Posterior cingulate gyrus (tissue), 11 donors: ENCODE measurements at regions not wholly inside any gene's neighbourhood (a gene's known extent, or its start where the extent isn't known, plus 50 kb on each side); places are given as distances from the start of the nearest gene placed in this dataset.

Experiments
- DNase-seq, 10 donors: peaks; one replicate each; pipeline versions ENCODE4 v3.0.0 to v3.0.0-alpha.2; 2020 to 2021; ENCODE audit warnings: mixed read lengths in 3 of 10
- intact Hi-C: fragments of 100-400 bp; cut with DNase I; formaldehyde crosslinking; loops from one replicate; pipeline ENCODE4 v1.15.1; 2023

DNA sequence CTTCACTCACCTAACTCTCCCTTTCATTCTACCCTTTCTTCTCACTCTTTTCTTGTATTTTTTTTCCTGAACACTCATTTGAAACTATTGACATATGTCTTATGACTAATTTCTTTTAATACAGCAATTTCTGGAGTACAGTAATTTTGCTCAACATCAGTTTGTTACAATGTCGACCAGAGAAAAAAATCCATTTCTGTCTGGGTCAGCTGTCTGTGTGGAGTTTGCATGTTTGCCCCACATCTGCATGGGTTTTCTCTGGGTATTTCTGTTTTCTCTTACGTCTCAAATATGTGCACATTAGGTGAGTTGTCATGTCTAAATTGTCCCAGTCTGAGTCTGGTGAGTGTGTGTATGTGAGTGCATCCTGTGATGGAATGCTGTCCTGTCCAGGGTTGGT, 294.8 kb downstream of the HS3ST1 start:
- DNase-seq, result no peak
- intact Hi-C loops, result no loop called here

DNA sequence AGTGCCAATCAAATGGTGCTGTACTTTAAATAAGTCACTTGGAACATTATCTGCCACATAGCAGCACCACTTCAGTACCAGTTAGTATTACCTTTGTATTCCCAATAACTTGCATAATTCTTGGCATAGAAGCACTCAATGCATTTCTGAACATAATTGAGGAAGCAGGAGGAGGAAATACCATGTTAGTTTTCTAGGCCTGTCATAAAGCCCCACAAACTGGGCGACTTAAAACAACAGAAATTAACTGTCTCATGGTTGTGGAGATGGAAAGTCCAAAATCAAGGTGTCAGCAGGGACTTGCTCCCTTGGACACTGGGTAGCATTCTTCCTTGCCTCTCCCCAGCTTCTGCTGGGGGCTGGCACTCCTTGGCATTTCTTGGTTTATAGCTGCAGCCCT, 296.2 kb downstream of the HS3ST1 start:
- DNase-seq, result no peak
- intact Hi-C loops, result no loop called here

DNA sequence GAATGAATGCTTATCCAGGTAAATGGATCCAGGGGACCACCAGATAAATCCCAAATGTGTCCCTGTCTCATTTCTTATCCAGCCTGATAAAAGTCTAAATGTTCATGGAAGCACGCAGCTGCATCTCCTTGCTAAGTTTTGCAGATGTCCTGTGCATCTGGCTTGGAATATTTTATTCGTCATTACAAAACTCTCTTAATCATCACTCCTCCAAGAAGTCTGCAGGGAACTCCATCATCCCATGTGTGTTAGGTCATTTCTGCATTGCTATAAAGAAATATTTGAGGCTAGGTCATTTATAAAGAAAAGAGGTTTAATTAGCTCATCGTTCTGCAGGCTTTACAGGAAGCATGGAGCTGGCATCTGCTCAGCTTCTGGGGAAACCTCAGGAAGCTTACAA, 297.2 kb downstream of the HS3ST1 start:
- no peak for DNase-seq
- intact Hi-C loops, result no loop called here

DNA sequence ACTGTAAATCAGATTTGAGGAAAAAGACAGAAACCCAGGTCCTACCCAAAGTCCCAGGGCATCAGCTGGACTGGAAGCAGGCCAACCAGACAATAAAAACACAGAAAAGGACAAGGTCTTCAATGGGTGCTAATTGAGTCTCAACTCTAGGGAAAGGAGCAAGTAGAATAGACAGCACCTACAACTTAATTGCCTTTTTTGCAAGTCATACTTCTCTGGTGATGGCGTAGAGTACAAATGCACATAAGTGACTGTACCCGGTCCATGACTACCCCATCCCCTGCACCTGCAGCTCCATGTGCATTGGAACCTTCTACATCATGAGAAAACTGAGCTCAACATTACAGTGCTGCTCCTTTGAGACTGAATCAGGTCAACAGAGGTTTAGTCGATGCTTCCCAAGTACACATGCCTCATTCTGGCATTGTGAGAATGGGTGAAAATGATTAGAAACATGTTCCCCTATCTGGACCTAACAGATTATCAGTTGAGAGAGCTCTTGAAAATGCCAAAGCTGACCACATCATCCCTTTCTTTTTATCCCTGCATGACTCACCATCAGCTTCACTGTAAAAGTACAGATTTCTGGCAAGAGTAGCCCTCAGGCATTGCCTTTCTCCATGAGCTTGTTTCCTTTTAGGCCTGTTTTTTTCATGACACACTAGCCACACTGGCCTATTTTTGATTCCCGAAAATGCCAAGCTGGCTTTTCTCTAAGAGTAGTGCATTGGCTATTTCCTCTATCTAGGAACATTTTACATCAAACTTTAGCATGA, 298.3 kb downstream of the HS3ST1 start:
- DNase-seq, result no peak
- intact Hi-C loops, result no loop called here

DNA sequence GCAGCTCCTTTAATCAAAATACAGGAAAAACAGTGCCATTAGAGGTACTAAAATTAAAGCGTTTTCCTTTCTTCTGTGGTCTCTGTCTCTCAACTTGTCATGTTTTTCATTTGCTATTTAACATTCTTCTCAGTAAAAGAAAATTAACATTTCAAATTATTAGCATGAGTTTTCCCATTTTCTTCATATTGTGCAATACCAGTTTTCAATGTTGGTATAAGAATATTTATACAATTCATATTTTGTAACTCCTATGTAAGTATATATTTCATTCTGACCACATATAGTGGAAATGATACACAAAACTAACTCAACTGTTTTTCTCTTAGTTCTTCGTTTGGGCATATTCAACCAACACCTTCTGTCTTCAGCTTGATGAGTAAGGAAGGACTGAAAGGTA, 308.3 kb downstream of the HS3ST1 start:
- intact Hi-C loops, result no loop called here

DNA sequence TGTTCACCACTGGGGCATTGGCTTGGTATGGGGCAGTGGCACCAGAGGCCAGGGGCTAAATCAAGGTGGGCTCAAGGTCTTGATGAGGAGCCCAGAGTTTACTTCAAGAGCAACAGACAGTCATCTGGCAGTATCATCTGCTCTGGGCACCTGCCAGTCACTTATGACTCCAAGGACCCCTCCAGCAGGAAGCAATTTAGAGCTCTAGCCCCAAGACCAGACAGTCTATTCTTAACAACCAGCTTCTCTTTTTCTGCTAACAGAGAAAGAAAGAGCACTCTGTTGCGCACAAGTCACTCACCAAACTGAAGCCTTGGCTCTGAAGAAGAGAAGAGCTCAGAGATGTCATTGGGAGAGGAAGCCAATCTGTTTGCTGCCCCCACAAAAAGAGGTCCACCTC, 309.2 kb downstream of the HS3ST1 start:
- intact Hi-C loops, result no loop called here
- no peak for DNase-seq

More for the DNA sequence above, 308.3 kb downstream of the HS3ST1 start:
- DNase-seq, result no peak

DNA sequence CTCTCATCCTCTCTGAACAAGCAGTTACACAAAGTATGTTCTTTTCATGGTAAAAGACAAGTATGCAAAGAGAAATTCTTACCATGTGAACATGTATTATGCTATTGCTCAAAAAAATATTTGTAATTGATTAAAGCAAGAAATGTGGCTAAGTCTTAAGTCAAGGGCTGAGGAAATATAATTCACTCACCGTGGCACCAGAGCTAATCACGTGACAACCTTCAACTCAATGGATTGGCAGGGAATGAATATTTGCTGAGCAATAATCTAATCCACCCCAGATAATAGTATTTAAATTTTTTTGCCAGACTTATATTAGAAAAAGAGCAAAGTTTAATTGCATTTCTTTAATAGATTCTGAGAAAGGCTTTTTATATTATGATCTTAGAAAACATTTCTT, 310.2 kb downstream of the HS3ST1 start:
- intact Hi-C loops, result no loop called here
- DNase-seq, result no peak

DNA sequence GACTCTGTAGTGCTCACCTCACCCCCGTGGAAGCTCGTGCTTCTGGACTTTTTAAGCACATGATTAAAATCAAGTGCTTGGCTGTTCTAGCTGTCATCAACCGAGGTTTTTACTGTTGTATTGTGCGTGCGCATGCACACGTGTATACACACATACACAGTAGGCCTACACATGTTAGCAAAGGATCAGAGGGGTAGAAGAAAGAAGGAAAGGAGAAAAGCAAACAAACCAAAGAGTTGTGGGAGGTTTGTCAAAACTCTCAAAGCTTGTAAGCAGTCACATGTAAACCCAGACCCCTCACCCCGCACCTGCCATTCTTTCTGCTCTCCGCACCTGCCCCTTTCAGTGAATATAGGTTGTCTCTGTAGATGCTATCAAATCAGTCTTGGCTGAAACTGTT, 311.8 kb downstream of the HS3ST1 start:
- intact Hi-C loops, result no loop called here
- no peak for DNase-seq

DNA sequence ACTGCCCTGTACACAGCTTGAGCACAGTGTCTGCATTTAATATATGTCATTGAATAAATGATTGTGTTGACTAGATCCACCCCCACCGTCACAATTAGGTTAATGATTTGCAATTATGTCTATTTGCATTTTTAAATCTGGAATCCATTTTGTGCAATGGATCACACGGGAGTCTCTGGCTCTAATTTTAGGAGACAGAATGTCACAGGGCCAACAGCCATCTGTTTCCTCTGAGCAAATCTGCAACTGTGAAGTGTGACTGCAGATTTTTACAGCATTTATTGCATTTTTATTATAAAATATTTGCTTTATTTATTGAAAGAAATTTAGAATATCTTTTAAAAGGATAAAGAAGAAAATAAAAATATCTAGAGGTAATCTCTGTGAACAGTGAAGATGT, 316.8 kb downstream of the HS3ST1 start:
- intact Hi-C loops, result no loop called here
- DNase-seq, result no peak

DNA sequence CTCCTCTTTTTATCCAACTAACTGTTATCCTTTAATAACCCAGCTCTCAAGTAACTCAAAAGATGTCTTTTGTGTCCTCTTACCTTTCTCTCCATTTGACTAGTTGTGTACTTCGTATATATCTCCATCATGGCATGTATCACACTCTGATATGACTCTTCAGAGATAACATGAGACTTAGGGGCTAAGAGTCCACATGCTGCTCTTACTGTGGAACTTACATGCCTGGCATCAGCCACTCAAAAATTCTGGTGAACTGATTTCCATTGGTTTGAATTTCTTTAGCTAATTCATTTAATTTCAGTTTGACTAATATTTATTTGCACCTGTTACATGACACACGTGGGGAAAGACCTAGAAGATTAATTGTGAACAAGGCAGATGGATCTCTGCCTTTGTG, 317.3 kb downstream of the HS3ST1 start:
- no peak for DNase-seq
- intact Hi-C loops, result no loop called here

DNA sequence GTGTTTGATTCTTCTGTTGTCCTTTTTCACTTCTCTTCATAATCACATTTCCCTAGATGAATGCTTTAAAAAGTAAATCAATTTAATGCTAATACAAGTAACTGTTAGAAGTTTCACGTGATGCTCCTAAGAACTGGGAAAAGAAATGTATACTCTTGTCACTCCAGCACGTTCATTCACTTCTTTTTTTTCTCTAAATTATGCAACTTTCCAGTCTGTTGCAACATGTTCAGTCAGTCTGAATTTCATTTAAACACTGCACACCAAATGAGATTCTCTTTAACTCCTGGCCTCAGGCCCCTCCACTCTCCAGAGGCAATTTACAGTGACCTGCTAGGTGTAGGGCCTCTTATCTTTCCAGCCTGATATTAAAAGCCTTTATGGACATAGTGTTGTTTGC, 321.9 kb downstream of the HS3ST1 start:
- DNase-seq, result no peak
- intact Hi-C loops, result no loop called here

DNA sequence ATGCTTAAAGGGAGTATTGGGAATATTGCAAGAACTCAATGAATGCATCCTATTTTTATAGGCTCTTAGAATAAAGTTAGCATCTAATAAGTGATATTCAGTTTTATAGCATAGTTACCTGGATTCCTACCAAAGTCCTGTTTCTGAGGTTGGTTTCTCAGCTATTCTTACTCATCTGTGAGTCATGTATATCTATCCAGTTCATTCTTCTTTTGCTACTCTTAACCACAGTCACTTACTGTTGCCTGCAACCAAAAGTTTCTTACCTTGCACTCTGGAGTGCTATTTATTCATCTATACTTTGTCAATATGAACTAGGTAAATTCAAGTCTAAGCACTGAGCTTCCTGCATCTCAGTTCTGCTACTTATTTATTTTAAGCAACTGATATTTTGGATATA, 322.5 kb downstream of the HS3ST1 start:
- DNase-seq, result no peak
- intact Hi-C loops, result no loop called here

DNA sequence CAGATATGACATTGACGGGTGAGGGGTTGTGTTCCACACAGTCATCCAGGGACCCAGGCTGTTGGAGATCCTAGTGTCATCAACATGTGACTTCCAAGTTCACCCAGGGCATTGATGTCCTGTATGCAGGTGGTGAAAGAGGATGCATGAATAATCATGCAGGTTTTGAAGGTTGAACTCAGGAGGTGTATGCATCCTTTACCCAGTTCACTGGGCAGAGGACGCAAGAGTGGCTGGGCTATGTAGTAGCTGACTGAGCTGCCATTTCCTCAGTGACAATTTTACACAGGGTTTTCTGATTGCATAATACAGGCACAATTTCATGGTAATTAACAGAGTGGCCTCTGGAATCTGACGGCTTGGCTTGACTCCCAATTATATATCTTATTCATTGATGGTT, 323.0 kb downstream of the HS3ST1 start:
- intact Hi-C loops, result no loop called here
- DNase-seq, result no peak

DNA sequence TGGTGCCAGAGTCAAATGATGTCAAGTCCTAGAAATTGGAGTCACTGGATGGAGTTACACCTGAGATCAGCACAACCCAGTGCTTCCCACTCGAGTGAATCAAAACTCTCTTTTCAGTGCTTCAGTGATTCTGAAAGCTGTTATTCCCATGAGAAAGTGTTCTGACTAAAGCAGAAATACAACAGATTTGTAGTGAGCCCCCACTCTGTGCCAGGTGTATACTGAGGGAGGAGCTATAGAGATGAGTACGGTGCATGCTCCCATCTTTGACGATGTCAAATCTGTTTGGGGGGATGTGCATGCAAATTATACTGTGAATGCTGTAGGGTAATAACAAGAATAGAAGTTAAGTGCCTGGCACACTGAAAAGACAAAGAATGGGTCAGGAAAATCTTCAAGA, 330.2 kb downstream of the HS3ST1 start:
- DNase-seq, result no peak
- intact Hi-C loops, result no loop called here

DNA sequence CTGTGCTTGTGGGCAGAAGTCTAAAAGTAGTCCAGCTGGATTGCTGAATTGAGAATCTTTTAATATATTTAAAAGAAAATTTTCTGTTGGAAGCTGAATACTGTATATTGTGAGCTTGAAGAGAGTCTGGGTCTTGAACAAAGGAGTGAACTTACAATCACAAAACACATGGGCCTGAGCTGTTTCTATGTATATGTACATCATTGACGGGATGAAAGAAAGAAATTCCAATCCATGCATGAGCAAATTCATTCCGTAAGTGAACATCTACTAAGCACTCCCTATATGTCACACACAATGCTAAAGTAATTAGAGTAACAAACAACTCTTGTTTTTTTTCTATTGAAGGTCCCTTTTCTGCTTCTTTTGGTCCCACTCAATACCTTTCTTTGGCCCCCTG, 331.0 kb downstream of the HS3ST1 start:
- intact Hi-C loops, result no loop called here
- no peak for DNase-seq

DNA sequence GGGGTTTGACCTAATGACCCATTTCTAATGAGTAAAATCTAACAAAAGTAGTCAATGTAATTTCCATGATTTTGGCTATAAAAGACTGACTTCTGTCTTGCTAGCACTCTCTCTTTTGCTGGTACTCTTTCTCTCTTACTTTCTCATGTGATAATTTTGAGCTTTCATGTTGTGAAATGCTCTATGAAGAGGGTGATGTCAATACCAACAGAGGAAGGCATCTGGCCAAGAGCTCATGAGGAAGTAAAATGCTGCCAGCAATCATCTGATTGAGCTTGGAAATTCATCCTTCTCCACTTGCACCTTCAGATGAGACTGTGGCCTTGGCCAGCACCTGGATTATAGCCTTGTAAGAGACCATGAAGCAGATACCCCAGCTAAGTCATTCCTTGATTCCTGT, 347.7 kb downstream of the HS3ST1 start:
- intact Hi-C loops, result no loop called here
- DNase-seq, result no peak

DNA sequence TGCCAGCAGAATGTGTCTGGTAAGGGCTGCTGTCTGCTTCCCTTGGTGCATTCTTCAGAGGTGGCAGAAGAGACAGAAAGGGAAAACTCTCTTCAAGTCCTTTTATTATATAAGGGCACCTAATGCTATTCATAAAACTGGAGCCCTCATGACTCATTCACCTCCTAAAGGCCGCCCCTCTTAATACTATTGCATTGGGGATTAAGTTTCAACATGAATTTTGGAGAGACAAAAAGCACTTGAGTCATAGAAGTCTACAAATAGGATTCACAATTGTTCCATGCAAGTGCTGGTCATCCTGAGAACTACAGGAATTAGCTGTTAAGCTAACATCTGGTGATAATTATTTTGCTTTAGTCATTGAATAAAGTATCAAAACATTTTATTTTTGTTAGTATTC, 349.5 kb downstream of the HS3ST1 start:
- no peak for DNase-seq
- intact Hi-C loops, result no loop called here

DNA sequence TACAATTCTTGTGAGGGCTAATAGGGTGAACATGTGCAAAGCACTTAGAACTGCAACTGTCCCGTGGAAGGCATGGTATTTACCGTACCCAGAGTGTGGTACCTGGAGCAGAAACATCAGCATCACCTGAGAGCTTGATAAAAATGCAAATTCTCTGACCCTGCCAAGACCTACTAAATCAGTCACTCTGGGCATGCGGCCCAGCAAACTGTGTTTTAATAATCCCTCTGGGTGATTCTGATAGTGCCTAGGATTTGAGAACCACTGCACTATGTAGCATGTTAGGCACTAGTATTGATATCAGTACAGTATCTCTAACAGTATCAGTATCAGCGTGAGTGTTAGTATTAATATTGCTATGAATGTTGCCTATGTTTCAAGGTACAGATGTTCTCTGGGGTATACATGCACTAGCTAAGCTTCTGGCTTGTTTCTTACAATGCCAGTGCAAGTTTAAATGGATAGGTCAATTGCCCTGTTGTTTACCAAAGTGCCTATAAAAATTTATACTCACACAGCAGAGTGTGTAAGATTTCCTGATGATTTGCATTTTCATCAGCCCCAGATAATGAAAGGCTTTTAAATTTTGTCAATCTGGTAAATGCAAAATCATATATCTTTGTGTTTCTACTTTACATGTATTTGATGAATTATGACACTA, 354.0 kb downstream of the HS3ST1 start:
- DNase-seq, result no peak
- intact Hi-C loops, result no loop called here

DNA sequence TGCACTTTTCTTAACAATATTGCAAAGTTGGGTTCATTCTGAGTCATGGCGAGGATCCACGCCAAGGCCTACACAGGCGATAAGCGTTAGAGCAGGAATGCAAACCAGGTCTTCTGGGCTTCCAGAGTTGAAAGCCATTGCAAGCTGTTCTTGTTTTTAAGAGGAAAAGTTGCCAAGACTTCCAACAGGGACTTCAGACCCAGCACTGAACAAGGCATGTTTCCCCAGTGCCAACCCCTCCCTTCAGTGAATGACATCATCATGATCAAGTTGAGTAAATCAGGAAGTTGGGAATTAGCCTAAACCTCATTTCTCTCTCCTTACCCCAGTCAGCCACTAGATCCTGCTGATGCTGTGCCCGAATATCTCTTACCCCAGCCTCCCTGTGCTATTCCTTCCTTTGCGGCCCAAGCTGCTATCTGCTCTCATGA, 355.1 kb downstream of the HS3ST1 start:
- intact Hi-C loops, result no loop called here

DNA sequence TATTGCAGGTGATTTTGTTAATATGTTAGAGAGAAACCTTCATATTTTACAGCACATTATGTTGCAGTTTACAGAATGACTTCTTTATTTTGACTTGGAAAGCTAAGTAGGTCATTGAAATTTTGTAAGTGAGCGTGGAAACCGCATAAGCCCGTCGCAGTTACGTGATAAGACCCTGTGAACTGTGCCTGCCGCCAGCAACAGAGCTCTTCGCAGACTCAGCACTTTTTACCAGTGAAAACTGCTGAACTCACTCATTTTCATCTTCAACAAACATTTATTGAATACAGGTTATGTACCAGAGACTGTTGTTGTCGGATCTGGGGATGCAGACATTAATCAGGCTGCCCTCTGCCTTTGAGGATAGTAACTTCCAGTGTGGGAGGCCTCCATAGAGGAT, 355.7 kb downstream of the HS3ST1 start:
- intact Hi-C loops, result no loop called here
- no peak for DNase-seq

More for the DNA sequence above, 355.1 kb downstream of the HS3ST1 start:
- DNase-seq, result peak in 1 of 10 donors; percentile 45

DNA sequence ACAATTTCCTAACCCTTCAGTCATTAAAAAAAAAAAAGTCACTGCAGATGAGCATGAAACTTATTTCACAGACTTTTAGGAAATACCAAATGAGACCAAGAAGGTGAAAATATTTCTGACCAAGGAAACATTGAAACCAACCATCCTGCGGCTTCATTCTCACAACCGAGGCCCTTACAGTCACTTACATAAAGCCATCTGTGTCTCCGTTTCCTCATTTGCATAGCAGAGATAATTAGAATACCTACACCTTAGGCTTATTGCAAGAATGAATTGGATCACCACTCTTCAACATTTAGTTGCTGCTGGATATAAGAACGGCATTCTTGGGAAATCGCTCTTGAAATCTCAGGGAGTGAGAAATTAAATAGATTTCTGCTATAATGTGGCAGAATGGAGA, 356.2 kb downstream of the HS3ST1 start:
- intact Hi-C loops, result no loop called here
- no peak for DNase-seq

DNA sequence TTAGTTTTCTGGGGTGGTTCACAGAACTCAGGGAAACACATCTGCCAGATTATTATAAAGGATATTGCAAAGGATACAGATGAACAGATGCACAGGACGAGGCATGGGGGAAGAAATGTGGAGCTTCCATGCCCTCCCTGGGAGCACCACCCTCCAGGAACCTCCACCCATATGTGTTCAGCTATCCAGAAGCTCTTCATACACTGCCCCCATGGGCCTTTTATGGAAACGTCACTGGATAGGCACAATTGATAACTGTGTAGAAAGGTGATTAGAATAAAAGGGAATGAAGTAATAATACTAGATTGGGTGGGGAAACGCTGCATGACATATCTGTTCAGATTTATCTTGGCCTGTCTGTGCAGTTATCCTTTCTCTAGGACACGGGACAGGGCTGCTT, 357.9 kb downstream of the HS3ST1 start:
- DNase-seq, result no peak
- intact Hi-C loops, result no loop called here
